ENCODE measurements at regions not wholly inside any gene's neighbourhood (a gene's known extent, or its start where the extent isn't known, plus 50 kb on each side); places are given as distances from the start of the nearest gene placed in this dataset.

- Histone ChIP-seq H3K4ac (ENCODE audit: low read depth, low read length) (no peak overlapping the region), H2AFZ (replicated peaks; ENCODE audit: low read length, poor library complexity) (no peak overlapping the region), H3K4me1 (ENCODE audit: control insufficient read depth, insufficient read depth, low read length) (no peaks in the 10 kb centered on the region), H3K9me3 (ENCODE audit: control insufficient read depth, insufficient read depth, low read length) (peaks cover 2% of the 10 kb centered on the region; the same call in 1 of the 2 replicates), H2BK120ac (ENCODE audit: low read depth, low read length) (no peak overlapping the region), H3K18ac (ENCODE audit: low read depth, low read length) (no peak overlapping the region), H4K20me1 (ENCODE audit: insufficient read depth, low read length) (no peaks in the 10 kb centered on the region), H3K27ac (ENCODE audit: insufficient read depth, low read length) (no peak overlapping the region), H2AK5ac (ENCODE audit: low read depth, low read length) (no peak overlapping the region), H3K4me3 (ENCODE audit: insufficient read depth, low read depth, low read length) (no peak overlapping the region), H3K79me1 (ENCODE audit: low read depth in 1 of 2, low read length in 2 of 2) (no peaks in the 10 kb centered on the region), H3K4me2 (ENCODE audit: low read depth, low read length) (no peak overlapping the region), H3K27me3 (ENCODE audit: control insufficient read depth, insufficient read depth, low read length) (no peaks in the 10 kb centered on the region; the same call in 1 of the 2 replicates), H2AK9ac (replicated peaks; ENCODE audit: low read depth, low read length, poor library complexity) (no peak overlapping the region), H4K8ac (ENCODE audit: low read depth in 2 of 2, low read length in 2 of 2) (no peak overlapping the region), H3K36me3 (ENCODE audit: control insufficient read depth, insufficient read depth, low read length) (no peaks in the 10 kb centered on the region), H4K5ac (ENCODE audit: low read depth, low read length) (no peak overlapping the region), H3K23ac (ENCODE audit: low read depth, low read length) (no peak overlapping the region), H3K9me1 (ENCODE audit: insufficient read depth, low read length) (no peaks in the 10 kb centered on the region), H2BK20ac (ENCODE audit: low read depth, low read length) (no peak overlapping the region), H3K56ac (ENCODE audit: extremely low read depth, insufficient read depth, low read length) (no peak overlapping the region), H3K14ac (replicated peaks; ENCODE audit: low read depth, low read length) (no peak overlapping the region), H2BK15ac (ENCODE audit: low read depth, low read length) (no peak overlapping the region), H4K91ac (ENCODE audit: insufficient read depth, low read depth, low read length) (no peak overlapping the region), H2BK5ac (ENCODE audit: low read depth, low read length, poor library complexity, severe bottlenecking) (no peak overlapping the region), H3K9ac (ENCODE audit: low read depth, low read length) (no peak overlapping the region)
- CTCF ChIA-PET = no interaction called here
- no peak for DNase-seq
- BruUV-seq (replicated peaks) = no TSS peak
- no peak for ATAC-seq (ENCODE audit: low read depth)
- no CpG with 5 or more reads among the region's 5 CpGs for WGBS, 2 experiments (ENCODE audit: extremely low coverage in 2 of 2, insufficient read length in 1 of 2)
- POLR2A ChIA-PET (ENCODE audit: unreplicated experiment) = no interaction called here
- intact Hi-C loops (cut with micrococcal nuclease) = no loop called here
- dilution Hi-C loops (cut with HindIII; ENCODE audit: low sequenced_read_pairs, unreplicated experiment) = no loop called here
- in situ Hi-C loops (cut with MboI; ENCODE audit: low sequenced_read_pairs) = no loop called here
- no peak for TF ChIP-seq MAFK (IDR thresholded peaks at IDR 0.05; ENCODE audit: low read depth, low read length)
- no peak for TF ChIP-seq CEBPB (IDR thresholded peaks at IDR 0.05; ENCODE audit: low read depth, low read length)
- no peak for TF ChIP-seq MAZ (IDR thresholded peaks at IDR 0.05; ENCODE audit: borderline replicate concordance, low read depth, low read length)
- no peak for TF ChIP-seq USF2 (IDR thresholded peaks at IDR 0.05; ENCODE audit: low read depth, low read length)
- no peak for TF ChIP-seq SMC3 (IDR thresholded peaks at IDR 0.05; ENCODE audit: low read depth, low read length)
- no peak for TF ChIP-seq CTCF (conservative IDR thresholded peaks at IDR 0.05; ENCODE audit: low read depth, low read length)
- no peak for TF ChIP-seq POLR2A (IDR thresholded peaks at IDR 0.05; ENCODE audit: low read depth, low read length)
- TF ChIP-seq FOS (IDR thresholded peaks at IDR 0.05; ENCODE audit: low read depth, low read length) = no peak
- no peak for TF ChIP-seq RAD21 (IDR thresholded peaks at IDR 0.05; ENCODE audit: low read length)
- TF ChIP-seq MXI1 (IDR thresholded peaks at IDR 0.05; ENCODE audit: borderline replicate concordance, low read depth, low read length) = no peak
- no peak for TF ChIP-seq RFX5 (IDR thresholded peaks at IDR 0.05; ENCODE audit: low read depth, low read length)
These were observed 161.7 kb upstream of the BCL6 start for GRCh38 chr3:187906920-187907319.

All from IMR-90 (cell line).